GM19372 (cell line): ENCODE measurements at regions not wholly inside any gene's neighbourhood (a gene's known extent, or its start where the extent isn't known, plus 50 kb on each side); places are given as distances from the start of the nearest gene placed in this dataset.

Experiments used
- ATAC-seq: cut with Tn5 transposase; IDR thresholded peaks from one replicate; pipeline ENCODE4 v1.9.1; 2021; ENCODE audit warnings: mild to moderate bottlenecking, low read depth, moderate library complexity; ENCODE audit not compliant: unreplicated experiment

- ATAC-seq: no peak
Observed at GRCh38 chr2:217291259-217291658, 431.4 kb upstream of the TNP1 start.

GRCh38 chr2:217290467-217290866 is 430.6 kb upstream of the TNP1 start:
- no peak for ATAC-seq

- ATAC-seq: no peak
Observed at GRCh38 chr2:217289907-217290280, 430.0 kb upstream of the TNP1 start.

GRCh38 chr2:217289177-217289906 is 429.5 kb upstream of the TNP1 start:
- ATAC-seq: no peak

- no peak for ATAC-seq
Observed at GRCh38 chr2:217288472-217289063, 428.7 kb upstream of the TNP1 start.

- no peak for ATAC-seq
Observed at GRCh38 chr2:217286833-217287232, 427.0 kb upstream of the TNP1 start.

GRCh38 chr2:217285926-217286325 is 426.1 kb upstream of the TNP1 start:
- no peak for ATAC-seq

- no peak for ATAC-seq
Observed at GRCh38 chr2:217283460-217283859, 423.6 kb upstream of the TNP1 start.

GRCh38 chr2:217282531-217282930 is 422.7 kb upstream of the TNP1 start:
- no peak for ATAC-seq

- ATAC-seq: no peak
Observed at GRCh38 chr2:217279556-217279955, 419.7 kb upstream of the TNP1 start.

- no peak for ATAC-seq
Observed at GRCh38 chr2:217279140-217279539, 419.3 kb upstream of the TNP1 start.

- ATAC-seq: no peak
Observed at GRCh38 chr2:217277646-217278398, 418.0 kb upstream of the TNP1 start.

- ATAC-seq: no peak
Observed at GRCh38 chr2:217276433-217276832, 416.6 kb upstream of the TNP1 start.

- no peak for ATAC-seq
Observed at GRCh38 chr2:217275091-217275490, 415.2 kb upstream of the TNP1 start.

- no peak for ATAC-seq
Observed at GRCh38 chr2:217274578-217274977, 414.7 kb upstream of the TNP1 start.

GRCh38 chr2:217273851-217274250 is 414.0 kb upstream of the TNP1 start:
- no peak for ATAC-seq

- ATAC-seq: no peak
Observed at GRCh38 chr2:217273162-217273561, 413.3 kb upstream of the TNP1 start.

- ATAC-seq: no peak
Observed at GRCh38 chr2:217271813-217272212, 411.9 kb upstream of the TNP1 start.

- ATAC-seq: no peak
Observed at GRCh38 chr2:217270485-217271121, 410.7 kb upstream of the TNP1 start.

- ATAC-seq: no peak
Observed at GRCh38 chr2:217269701-217270484, 410.0 kb upstream of the TNP1 start.
